WTC11 (cell line): ENCODE measurements at regions not wholly inside any gene's neighbourhood (a gene's known extent, or its start where the extent isn't known, plus 50 kb on each side); places are given as distances from the start of the nearest gene placed in this dataset.

ENCODE experiments used
- ATAC-seq: fragments of 200-7000 bp; cut with Tn5 transposase; 2 replicates; pipeline ENCODE4 v1.10.0; 2021; ENCODE audit warnings: mild to moderate bottlenecking, moderate library complexity
- CTCF ChIA-PET: fragments of 300-600 bp; sonication (Branson Sonifier 250); formaldehyde crosslinking; loops from one replicate; lab custom pipeline; 2021; ENCODE audit warnings: antibody characterized with exemption; lab: Charles Lee
- POLR2A ChIA-PET: fragments of 350-600 bp; sonication (Branson Sonifier 250); formaldehyde crosslinking; loops from one replicate; lab custom pipeline; 2021; ENCODE audit warnings: antibody characterized with exemption; lab: Charles Lee
- DNase-seq: peaks from one replicate; pipeline ENCODE4 v3.0.0; 2021; ENCODE audit warnings: low spot score
- H3K27ac Mint-ChIP-seq: 2 replicates; pipeline ENCODE4 v1.8.0; 2021; ENCODE audit warnings: mixed read lengths
- H3K27me3 Mint-ChIP-seq: 2 replicates; pipeline ENCODE4 v1.8.0; 2021; ENCODE audit warnings: low read depth, mild to moderate bottlenecking, moderate library complexity, mixed read lengths
- H3K36me3 Mint-ChIP-seq: 2 replicates; pipeline ENCODE4 v1.8.0; 2021; ENCODE audit warnings: mixed read lengths
- H3K4me1 Mint-ChIP-seq: 2 replicates; pipeline ENCODE4 v1.8.0; 2022; ENCODE audit warnings: mixed read lengths
- H3K4me3 Mint-ChIP-seq: 2 replicates; pipeline ENCODE4 v1.8.0; 2021; ENCODE audit warnings: mild to moderate bottlenecking, moderate library complexity, mixed read lengths
- H3K9me3 Mint-ChIP-seq: 2 replicates; pipeline ENCODE4 v1.8.0; 2021; ENCODE audit warnings: mixed read lengths
- ARID4B ChIP-seq: sonication (generic); formaldehyde crosslinking; IDR thresholded peaks from 2 replicates; pipeline ENCODE4 v1.8.0; 2023; ENCODE audit warnings: missing genetic modification reagents, mild to moderate bottlenecking, borderline replicate concordance
- ATF3 ChIP-seq: sonication (generic); formaldehyde crosslinking; conservative IDR thresholded peaks from 2 replicates; pipeline ENCODE4 v1.8.1; 2022; ENCODE audit warnings: mild to moderate bottlenecking, missing genetic modification reagents
- CBFB ChIP-seq: sonication (generic); formaldehyde crosslinking; IDR thresholded peaks from 2 replicates; pipeline ENCODE4 v1.8.1; 2022; ENCODE audit warnings: mild to moderate bottlenecking, low read depth, missing genetic modification reagents
- E2F1 ChIP-seq: sonication (generic); formaldehyde crosslinking; IDR thresholded peaks from 2 replicates; pipeline ENCODE4 v1.8.0; 2022; ENCODE audit warnings: mild to moderate bottlenecking, missing genetic modification reagents
- FOXK1 ChIP-seq: sonication (generic); formaldehyde crosslinking; IDR thresholded peaks from 2 replicates; pipeline ENCODE4 v1.8.0; 2022; ENCODE audit warnings: mild to moderate bottlenecking, moderate library complexity, missing genetic modification reagents
- GRHL2 ChIP-seq: fragments of 250-450 bp; sonication (Bioruptor Pico); IDR thresholded peaks from 2 replicates; pipeline ENCODE4 v1.8.0; 2022; ENCODE audit warnings: mild to moderate bottlenecking, moderate library complexity; ENCODE audit not compliant: insufficient replicate concordance, severe bottlenecking
- HMGXB4 ChIP-seq: sonication (generic); formaldehyde crosslinking; IDR thresholded peaks from 2 replicates; pipeline ENCODE4 v1.8.1; 2023; ENCODE audit warnings: mild to moderate bottlenecking, moderate library complexity, missing genetic modification reagents
- MYBL2 ChIP-seq: sonication (generic); formaldehyde crosslinking; IDR thresholded peaks from 2 replicates; pipeline ENCODE4 v1.8.1; 2023; ENCODE audit warnings: mild to moderate bottlenecking, moderate library complexity, missing genetic modification reagents
- NFATC4 ChIP-seq: fragments of 250-450 bp; sonication (Bioruptor Pico); IDR thresholded peaks from 2 replicates; pipeline ENCODE4 v1.9.0; 2021; ENCODE audit warnings: mild to moderate bottlenecking
- NR2C2 ChIP-seq: sonication (generic); formaldehyde crosslinking; IDR thresholded peaks from 2 replicates; pipeline ENCODE4 v1.8.0; 2022; ENCODE audit warnings: mild to moderate bottlenecking, missing genetic modification reagents
- OVOL2 ChIP-seq: fragments of 250-450 bp; sonication (Bioruptor Pico); IDR thresholded peaks from 2 replicates; pipeline ENCODE4 v1.9.0; 2021; ENCODE audit warnings: mild to moderate bottlenecking, borderline replicate concordance
- PRRX2 ChIP-seq: fragments of 250-450 bp; sonication (Bioruptor Pico); IDR thresholded peaks from 2 replicates; pipeline ENCODE4 v1.8.0; 2021; ENCODE audit warnings: mild to moderate bottlenecking
- ZBTB43 ChIP-seq: sonication (generic); formaldehyde crosslinking; IDR thresholded peaks from 2 replicates; pipeline ENCODE4 v1.8.1; 2023; ENCODE audit warnings: mild to moderate bottlenecking, missing genetic modification reagents
- ZNF232 ChIP-seq: sonication (generic); formaldehyde crosslinking; IDR thresholded peaks from 2 replicates; pipeline ENCODE4 v1.8.0; 2022; ENCODE audit warnings: mild to moderate bottlenecking, missing genetic modification reagents
- ZNF396 ChIP-seq: fragments of 250-450 bp; sonication (Bioruptor Pico); IDR thresholded peaks from 2 replicates; pipeline ENCODE4 v1.8.0; 2021; ENCODE audit warnings: mild to moderate bottlenecking, moderate library complexity, borderline replicate concordance
- ZNF416 ChIP-seq: fragments of 250-450 bp; sonication (Bioruptor Pico); IDR thresholded peaks from 2 replicates; pipeline ENCODE4 v1.9.0; 2021; ENCODE audit warnings: mild to moderate bottlenecking, inconsistent platforms
- ZNF423 ChIP-seq: fragments of 250-450 bp; sonication (Bioruptor Pico); IDR thresholded peaks from 2 replicates; pipeline ENCODE4 v2.1.2; 2022; ENCODE audit warnings: mild to moderate bottlenecking, moderate library complexity
- ZNF532 ChIP-seq: fragments of 250-450 bp; sonication (Bioruptor Pico); IDR thresholded peaks from 2 replicates; pipeline ENCODE4 v1.9.0; 2021; ENCODE audit warnings: mild to moderate bottlenecking, borderline replicate concordance

- ChIA-PET POLR2A (no interaction called here), CTCF (interaction anchor here (1.7 kb wide), 1 partner anchor 113 kb away, joined by 4 read pairs; the partner anchor contains the start of gene IL12A)
- Mint-ChIP-seq H3K4me1 (peaks cover 18% of the 10 kb centered on the region), H3K4me3 (no peak overlapping the region), H3K27me3 (no peaks in the 10 kb centered on the region), H3K36me3 (no peaks in the 10 kb centered on the region), H3K9me3 (no peaks in the 10 kb centered on the region), H3K27ac (no peak overlapping the region)
- ATAC-seq (no peak), DNase-seq (no peak)
- no peak for TF ChIP-seq OVOL2
- TF ChIP-seq FOXK1 (CRISPR knock-in tag) = no peak
- TF ChIP-seq ZNF396 (CRISPR knock-in tag) = no peak
- TF ChIP-seq ZNF232 (CRISPR knock-in tag) = no peak
- no peak for TF ChIP-seq MYBL2
- no peak for TF ChIP-seq NR2C2 (CRISPR knock-in tag)
- no peak for TF ChIP-seq ZBTB43 (CRISPR knock-in tag)
- TF ChIP-seq ZNF532 = no peak
- no peak for TF ChIP-seq GRHL2 (CRISPR knock-in tag)
- no peak for TF ChIP-seq ATF3
- no peak for TF ChIP-seq PRRX2 (CRISPR knock-in tag)
- no peak for TF ChIP-seq ZNF423
- TF ChIP-seq HMGXB4 = no peak
- no peak for TF ChIP-seq CBFB (CRISPR knock-in tag)
- TF ChIP-seq E2F1 (CRISPR knock-in tag) = no peak
- no peak for TF ChIP-seq NFATC4 (CRISPR knock-in tag)
- TF ChIP-seq ZNF416 (CRISPR knock-in tag) = no peak
- TF ChIP-seq ARID4B (CRISPR knock-in tag) = no peak
Observed at GRCh38 chr3:159875116-159875515, 113.5 kb upstream of the IL12A start.
